IPS DF 4.7 (cell line): ENCODE measurements at regions not wholly inside any gene's neighbourhood (a gene's known extent, or its start where the extent isn't known, plus 50 kb on each side); places are given as distances from the start of the nearest gene placed in this dataset.

Experiments
- DNase-seq: peaks from one replicate; pipeline ENCODE4 v3.0.0-alpha.2; 2013; ENCODE audit warnings: low spot score; ENCODE audit errors: extremely low read depth

DNA sequence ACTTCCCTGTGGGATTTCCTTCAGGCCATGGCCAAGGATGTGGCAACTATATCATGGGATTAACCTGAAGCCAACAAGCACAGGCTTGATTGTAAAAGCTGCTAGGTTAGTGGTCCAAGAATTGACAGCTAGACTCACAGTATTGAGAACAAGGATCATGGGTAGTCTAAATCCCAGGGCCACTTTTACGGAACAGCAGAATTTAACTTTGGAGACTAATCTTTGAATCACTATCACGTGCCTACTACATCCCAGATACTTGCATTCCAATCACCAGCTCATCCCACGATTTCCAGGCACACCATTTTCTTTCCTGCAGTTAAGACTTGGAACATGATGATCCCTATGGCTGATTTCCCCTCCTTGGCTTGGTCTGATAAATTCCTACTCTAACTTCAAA is 65.6 kb upstream of the ADO start:
- DNase-seq = no peak

DNA sequence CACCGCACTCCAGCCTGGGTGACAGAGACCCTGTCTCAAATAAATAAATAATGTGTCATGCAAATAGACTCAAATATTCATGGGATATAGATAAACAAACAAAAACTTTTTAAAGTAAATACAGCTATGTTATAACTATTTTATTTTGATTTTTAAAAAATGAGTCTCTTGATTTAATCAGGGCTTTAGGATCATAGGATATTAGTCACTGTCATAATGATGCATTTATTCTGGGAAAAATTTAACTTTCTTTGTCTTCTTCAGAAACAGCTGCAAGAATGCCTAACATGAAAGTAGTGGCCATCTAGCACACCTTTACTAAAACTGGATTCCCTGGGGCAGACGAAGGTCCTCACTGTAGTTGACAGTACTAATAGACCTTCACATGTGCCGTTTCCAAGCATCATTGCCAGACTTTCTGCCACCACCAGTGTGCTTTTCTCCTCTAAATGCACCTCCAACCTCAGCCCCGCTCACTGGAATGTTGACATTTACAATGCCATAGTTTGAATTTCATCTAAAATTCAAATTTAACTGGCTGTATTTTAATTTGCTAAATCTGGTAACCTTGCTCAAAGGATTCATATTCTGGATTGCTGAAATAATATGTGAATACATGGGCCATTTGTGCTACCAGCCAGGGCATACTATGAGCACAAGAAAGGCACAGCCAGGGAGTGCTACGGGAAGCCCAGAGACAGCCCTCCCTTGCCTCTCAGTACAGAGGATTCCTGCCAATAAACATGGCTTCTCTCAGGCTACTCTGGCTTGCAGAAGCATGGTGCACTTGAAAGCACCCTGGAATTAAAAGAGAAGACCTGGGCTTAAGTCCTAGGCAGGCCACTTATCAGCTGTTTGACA is 63.4 kb upstream of the ADO start:
- no peak for DNase-seq

- DNase-seq = no peak
These were observed 62.5 kb upstream of the ADO start for GRCh38 chr10:62741996-62742395.

DNA sequence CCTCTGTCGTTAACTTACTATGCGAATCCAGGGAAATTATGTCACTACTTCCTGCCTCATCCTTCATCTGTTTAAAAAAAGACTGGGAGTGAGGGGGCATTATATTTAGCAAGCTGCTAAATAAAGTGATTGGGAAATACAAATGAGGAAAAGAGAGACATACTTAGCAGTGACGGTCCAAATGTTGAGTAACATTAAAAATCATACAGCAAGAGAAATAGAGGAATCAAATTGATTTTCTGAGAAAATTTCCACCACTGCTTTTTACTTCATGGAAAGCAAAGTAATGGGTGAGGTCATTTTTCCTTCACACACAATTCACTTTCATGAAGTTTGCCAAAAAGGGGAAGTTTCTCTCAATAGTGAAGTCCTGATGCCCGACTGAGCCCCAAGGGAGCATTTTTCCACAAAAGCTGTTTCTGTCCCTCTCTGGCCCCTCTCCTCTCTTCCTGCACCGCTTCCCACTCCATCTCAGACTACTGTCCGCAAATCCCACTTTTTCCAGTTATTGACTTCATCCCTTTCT is 61.9 kb upstream of the ADO start:
- no peak for DNase-seq

- DNase-seq = no peak
These were observed 60.4 kb upstream of the ADO start for GRCh38 chr10:62744136-62744535.

- no peak for DNase-seq
These were observed 58.9 kb upstream of the ADO start for GRCh38 chr10:62745581-62745980.

DNA sequence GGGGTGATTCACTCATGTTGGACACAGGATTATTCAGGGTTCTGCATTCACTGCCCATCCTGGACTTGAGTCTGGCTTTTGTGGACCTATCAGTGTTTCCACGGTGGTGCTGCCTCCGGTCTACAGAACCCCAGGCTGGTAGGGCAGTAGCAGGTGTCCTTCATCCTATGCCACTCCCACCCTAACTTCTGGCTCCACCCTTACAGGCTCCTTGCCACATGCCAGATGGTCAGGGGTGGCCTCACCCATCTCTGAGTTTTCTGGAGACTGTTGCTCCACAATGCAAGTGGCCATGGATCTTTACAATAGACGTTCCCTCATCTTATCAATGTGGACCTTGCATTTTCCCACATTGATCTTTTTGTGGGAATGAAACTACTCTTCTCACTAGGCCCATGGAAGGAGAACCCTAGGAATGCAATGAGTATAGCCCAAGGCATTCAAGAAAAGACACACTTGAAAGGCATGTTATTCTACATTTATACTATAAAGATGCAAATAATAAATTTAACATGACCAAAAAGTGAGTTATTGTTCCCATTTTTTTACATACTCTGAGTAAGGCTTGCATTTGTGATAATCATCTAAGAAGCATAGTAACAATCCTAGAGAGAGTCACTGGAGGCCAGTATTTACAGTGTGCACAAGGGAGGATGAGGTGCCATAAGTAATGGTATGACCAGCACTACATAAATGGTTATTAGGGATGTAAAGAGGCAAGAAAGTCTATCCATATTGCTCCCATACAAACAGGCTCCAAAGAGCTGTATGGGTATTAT is 57.4 kb upstream of the ADO start:
- no peak for DNase-seq

- DNase-seq = no peak
These were observed 56.1 kb upstream of the ADO start for GRCh38 chr10:62748386-62748785.

- no peak for DNase-seq
These were observed 55.3 kb upstream of the ADO start for GRCh38 chr10:62749093-62749683.
